HL-60 (cell line): ENCODE measurements at regions not wholly inside any gene's neighbourhood (a gene's known extent, or its start where the extent isn't known, plus 50 kb on each side); places are given as distances from the start of the nearest gene placed in this dataset.

Experiments
- CTCF ChIP-seq: IDR thresholded peaks from one replicate; pipeline ENCODE4 v1.5.1; 2011; ENCODE audit warnings: low read length, control low read depth, inconsistent platforms; ENCODE audit not compliant: insufficient read depth
- GABPA ChIP-seq: IDR thresholded peaks from 2 replicates; pipeline ENCODE4 v1.6.1; 2012; ENCODE audit warnings: low read depth
- POLR2AphosphoS5 ChIP-seq: IDR thresholded peaks from 2 replicates; pipeline ENCODE4 v1.6.1; 2012; ENCODE audit warnings: low read depth
- REST ChIP-seq: IDR thresholded peaks from 2 replicates; pipeline ENCODE4 v1.6.1; 2012; ENCODE audit warnings: low read depth; ENCODE audit not compliant: insufficient replicate concordance
- SPI1 ChIP-seq: IDR thresholded peaks from 2 replicates; pipeline ENCODE4 v1.6.1; 2012; ENCODE audit warnings: low read depth, mild to moderate bottlenecking, borderline replicate concordance

GRCh38 chr4:82123934-82124333, 249.9 kb downstream of the HNRNPD start:
- no peak for TF ChIP-seq CTCF
- TF ChIP-seq REST, result no peak
- TF ChIP-seq GABPA, result no peak
- no peak for TF ChIP-seq POLR2AphosphoS5
- TF ChIP-seq SPI1, result no peak
